ENCODE measurements at regions not wholly inside any gene's neighbourhood (a gene's known extent, or its start where the extent isn't known, plus 50 kb on each side); places are given as distances from the start of the nearest gene placed in this dataset.

DNA sequence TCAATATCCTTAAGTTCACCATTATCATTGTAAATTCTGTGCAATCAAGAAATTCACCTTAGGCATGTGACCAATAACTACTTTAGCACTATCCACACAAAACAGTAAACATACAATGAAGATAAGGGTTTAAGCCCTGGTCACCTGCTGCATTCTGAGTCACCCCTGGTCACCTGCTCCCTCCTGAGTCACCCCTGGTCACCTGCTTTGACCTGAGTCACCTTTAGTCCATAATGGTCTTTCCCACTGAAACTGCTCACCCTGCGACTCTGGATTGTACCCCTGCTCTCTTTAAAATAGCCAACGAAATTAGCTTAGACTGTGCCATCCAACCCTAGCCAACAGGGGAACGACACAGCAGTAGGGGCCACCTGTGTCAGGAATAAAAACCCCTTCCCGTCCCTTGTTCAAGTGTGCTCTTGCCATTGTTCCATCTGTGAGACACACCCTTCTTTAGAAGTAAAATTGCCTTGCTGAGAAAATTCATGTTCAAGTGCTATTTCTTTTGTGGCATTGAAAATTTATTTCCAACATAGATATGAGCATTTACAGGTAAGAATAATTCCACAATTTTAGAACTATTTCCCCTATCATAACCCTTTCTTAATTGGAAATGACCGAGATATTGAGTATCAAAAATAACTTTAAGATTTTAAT lies 902.8 kb downstream of the DSC3 start:
- H3K4me3 ChIP-seq (ENCODE audit: low read depth, low read length): no peak overlapping the region
- TF ChIP-seq CTCF (IDR thresholded peaks at IDR 0.05; ENCODE audit: borderline replicate concordance, insufficient read depth, low read depth, low read length): no peak

GRCh38 chr18:30135938-30136337 lies 906.6 kb downstream of the DSC3 start:
- H3K4me3 ChIP-seq (ENCODE audit: low read depth, low read length): no peak overlapping the region
- no peak for TF ChIP-seq CTCF (IDR thresholded peaks at IDR 0.05; ENCODE audit: borderline replicate concordance, insufficient read depth, low read depth, low read length)

GRCh38 chr18:30134020-30134419 lies 908.5 kb downstream of the DSC3 start:
- no peak overlapping the region for H3K4me3 ChIP-seq (ENCODE audit: low read depth, low read length)
- no peak for TF ChIP-seq CTCF (IDR thresholded peaks at IDR 0.05; ENCODE audit: borderline replicate concordance, insufficient read depth, low read depth, low read length)

- H3K4me3 ChIP-seq (ENCODE audit: low read depth, low read length): no peak overlapping the region
- no peak for TF ChIP-seq CTCF (IDR thresholded peaks at IDR 0.05; ENCODE audit: borderline replicate concordance, insufficient read depth, low read depth, low read length)
Measured at GRCh38 chr18:30132959-30133358, 909.6 kb downstream of the DSC3 start.

GRCh38 chr18:30121397-30121796 lies 921.1 kb downstream of the DSC3 start:
- TF ChIP-seq CTCF (IDR thresholded peaks at IDR 0.05; ENCODE audit: borderline replicate concordance, insufficient read depth, low read depth, low read length): no peak
- no peak overlapping the region for H3K4me3 ChIP-seq (ENCODE audit: low read depth, low read length)

DNA sequence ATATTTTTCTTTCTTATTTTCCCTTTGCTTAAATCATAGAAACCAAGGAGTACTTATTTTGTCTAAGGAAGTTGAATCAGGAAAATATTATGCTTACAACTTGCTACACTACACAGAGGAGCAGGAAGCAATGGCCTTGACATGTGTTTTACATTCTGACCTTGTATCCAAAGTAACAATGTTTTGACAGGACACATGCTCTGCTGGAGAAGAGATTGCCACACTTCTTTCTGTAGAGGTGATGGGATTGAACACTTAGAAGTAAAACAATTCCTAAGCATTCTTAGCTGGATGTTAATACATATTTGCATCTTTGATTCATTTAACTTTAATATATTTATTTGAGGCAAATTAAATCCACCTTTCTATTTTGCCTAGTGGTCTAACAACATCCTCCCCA lies 929.1 kb downstream of the DSC3 start:
- TF ChIP-seq CTCF (IDR thresholded peaks at IDR 0.05; ENCODE audit: borderline replicate concordance, insufficient read depth, low read depth, low read length): no peak
- H3K4me3 ChIP-seq (ENCODE audit: low read depth, low read length): no peak overlapping the region

- H3K4me3 ChIP-seq (ENCODE audit: low read depth, low read length): no peak overlapping the region
- no peak for TF ChIP-seq CTCF (IDR thresholded peaks at IDR 0.05; ENCODE audit: borderline replicate concordance, insufficient read depth, low read depth, low read length)
Measured at GRCh38 chr18:30106356-30106755, 936.2 kb downstream of the DSC3 start.

All from GM12875 (cell line).